ENCODE measurements at regions not wholly inside any gene's neighbourhood (a gene's known extent, or its start where the extent isn't known, plus 50 kb on each side); places are given as distances from the start of the nearest gene placed in this dataset.

GRCh38 chr2:128638341-128639119 is 319.9 kb upstream of the HS6ST1 start:
- DNase-seq: peak in 7 of 14 donors; percentile 15 to 82 (median 38)

- DNase-seq: peak in 1 of 14 donors; percentile 81
Observed at GRCh38 chr2:128639120-128639477, 320.4 kb upstream of the HS6ST1 start.

GRCh38 chr2:128639693-128640092 is 321.0 kb upstream of the HS6ST1 start:
- DNase-seq: no peak

GRCh38 chr2:128640166-128640844 is 321.6 kb upstream of the HS6ST1 start:
- DNase-seq: no peak

- DNase-seq: no peak
Observed at GRCh38 chr2:128640845-128641360, 322.2 kb upstream of the HS6ST1 start.

- DNase-seq: no peak
Observed at GRCh38 chr2:128641421-128642080, 322.9 kb upstream of the HS6ST1 start.

- DNase-seq: no peak
Observed at GRCh38 chr2:128642316-128642715, 323.6 kb upstream of the HS6ST1 start.

GRCh38 chr2:128642821-128643220 is 324.2 kb upstream of the HS6ST1 start:
- DNase-seq: no peak

GRCh38 chr2:128643221-128644065 is 324.8 kb upstream of the HS6ST1 start:
- DNase-seq: no peak

- DNase-seq: no peak
Observed at GRCh38 chr2:128644156-128644555, 325.5 kb upstream of the HS6ST1 start.

- DNase-seq: no peak
Observed at GRCh38 chr2:128644718-128645256, 326.1 kb upstream of the HS6ST1 start.

GRCh38 chr2:128645631-128646030 is 327.0 kb upstream of the HS6ST1 start:
- no peak for DNase-seq

- DNase-seq: no peak
Observed at GRCh38 chr2:128646091-128646490, 327.4 kb upstream of the HS6ST1 start.

GRCh38 chr2:128646691-128647090 is 328.0 kb upstream of the HS6ST1 start:
- no peak for DNase-seq

- DNase-seq: no peak
Observed at GRCh38 chr2:128651000-128651399, 332.3 kb upstream of the HS6ST1 start.

GRCh38 chr2:128654408-128654807 is 335.7 kb upstream of the HS6ST1 start:
- DNase-seq: peak in 2 of 14 donors; percentile 21 to 35

GRCh38 chr2:128660836-128661235 is 342.2 kb upstream of the HS6ST1 start:
- DNase-seq: no peak

- no peak for DNase-seq
Observed at GRCh38 chr2:128661311-128661710, 342.6 kb upstream of the HS6ST1 start.

- no peak for DNase-seq
Observed at GRCh38 chr2:128662051-128662471, 343.4 kb upstream of the HS6ST1 start.

- DNase-seq: no peak
Observed at GRCh38 chr2:128663371-128664050, 344.8 kb upstream of the HS6ST1 start.

- no peak for DNase-seq
Observed at GRCh38 chr2:128664499-128664971, 345.9 kb upstream of the HS6ST1 start.

All from C1 segment of cervical spinal cord (tissue), 14 donors.